ENCODE measurements at regions not wholly inside any gene's neighbourhood (a gene's known extent, or its start where the extent isn't known, plus 50 kb on each side); places are given as distances from the start of the nearest gene placed in this dataset.

DNA sequence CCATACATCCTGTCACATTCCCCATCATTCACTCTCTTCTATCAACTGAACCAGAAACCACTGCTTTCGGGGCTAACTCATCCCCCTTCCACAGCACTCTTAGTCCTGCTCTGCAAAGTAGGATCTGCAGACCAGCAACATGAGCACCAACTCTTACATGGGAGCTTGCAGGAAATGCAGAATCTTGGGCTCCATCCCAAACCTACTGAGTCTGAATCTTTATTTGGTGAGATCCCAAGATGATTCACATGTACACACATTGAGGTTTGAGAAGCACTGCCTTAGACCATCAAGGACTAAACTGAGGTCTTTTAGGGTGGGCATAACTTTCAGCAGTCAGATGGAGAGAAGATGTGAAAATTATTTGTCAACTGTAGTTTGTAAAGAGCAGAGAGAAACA is 235.6 kb upstream of the EPHA4 start:
- no peak for TF ChIP-seq MAX (IDR thresholded peaks at IDR 0.05; ENCODE audit: low read depth, low read length)
- TF ChIP-seq CTCF (IDR thresholded peaks at IDR 0.05; ENCODE audit: low read depth, low read length): no peak
- no peak for TF ChIP-seq POLR2A (IDR thresholded peaks at IDR 0.05; ENCODE audit: extremely low read depth, insufficient read length)
